A549 (cell line): ENCODE measurements at regions not wholly inside any gene's neighbourhood (a gene's known extent, or its start where the extent isn't known, plus 50 kb on each side); places are given as distances from the start of the nearest gene placed in this dataset.

ENCODE experiments used
- ATAC-seq, 2 experiments: fragments of 200-7000 bp in 1 of 2; fragments of >200 bp in 1 of 2; cut with Nextera tagmentation in 1 of 2; cut with Tn5 transposase in 1 of 2; 3 replicates each; pipeline versions ENCODE4 v1.8.0 to v1.9.1; 2018 to 2020; ENCODE audit warnings: mild to moderate bottlenecking in 1 of 2, moderate library complexity in 1 of 2
- CTCF ChIA-PET: fragments of 300-600 bp; sonication (Branson Sonifier 250); formaldehyde crosslinking; extraction: SDS; loops from one replicate; lab custom pipeline; 2021; ENCODE audit warnings: antibody characterized with exemption, inconsistent platforms; lab: Yijun Ruan, JAX
- POLR2A ChIA-PET: fragments of 350-600 bp; formaldehyde crosslinking; extraction: SDS; loops from one replicate; lab custom pipeline; 2021; ENCODE audit warnings: antibody characterized with exemption, inconsistent platforms; lab: Yijun Ruan, JAX
- DNase-seq, 2 experiments: peaks; one replicate each; pipeline versions ENCODE4 v3.0.0 to v3.0.0-alpha.2; 2011 to 2016; ENCODE audit warnings: low read depth in 1 of 2, low spot score in 1 of 2
- FAIRE-seq: peaks from 2 replicates; lab custom pipeline; 2011; peaks lifted over from hg19 to GRCh38; lab: Jason Lieb, UNC
- H3K27ac ChIP-seq, 2 experiments: fragments of >200 bp; sonication (Bioruptor Twin); formaldehyde crosslinking; 3 replicates each; pipeline ENCODE4 v1.5.1; 2016 to 2017
- H3K4me1 ChIP-seq: fragments of >200 bp; sonication (Bioruptor Twin); formaldehyde crosslinking; 3 replicates; pipeline ENCODE4 v1.6.1; 2016
- H3K4me2 ChIP-seq: fragments of >200 bp; sonication (Bioruptor Twin); formaldehyde crosslinking; 3 replicates; pipeline ENCODE4 v1.6.1; 2016
- H3K4me3 ChIP-seq: fragments of >200 bp; sonication (Bioruptor Twin); formaldehyde crosslinking; 3 replicates; pipeline ENCODE4 v1.5.1; 2016
- H3K9me3 ChIP-seq: fragments of >200 bp; sonication (Bioruptor Twin); formaldehyde crosslinking; 3 replicates; pipeline ENCODE4 v1.6.1; 2016
- BHLHE40 ChIP-seq: IDR thresholded peaks from 2 replicates; pipeline ENCODE4 v1.6.1; 2012; ENCODE audit warnings: low read depth, low read length, inconsistent platforms
- EHF ChIP-seq: fragments of 250-450 bp; sonication (Bioruptor Pico); IDR thresholded peaks from 2 replicates; pipeline ENCODE4 v1.5.0; 2020; ENCODE audit warnings: mild to moderate bottlenecking
- HDAC2 ChIP-seq: fragments of 200-600 bp; sonication (generic); IDR thresholded peaks from 2 replicates; pipeline ENCODE4 v1.6.1; 2016
- HOXA7 ChIP-seq: fragments of 250-450 bp; sonication (Bioruptor Pico); IDR thresholded peaks from 2 replicates; pipeline ENCODE4 v1.5.0; 2020; ENCODE audit warnings: mild to moderate bottlenecking, moderate library complexity
- HOXB13 ChIP-seq: fragments of 250-450 bp; sonication (Bioruptor Pico); IDR thresholded peaks from 2 replicates; pipeline ENCODE4 v1.5.0; 2020; ENCODE audit warnings: low read depth, mild to moderate bottlenecking, moderate library complexity
- JUN ChIP-seq, 2 experiments: fragments of >200 bp; sonication (Bioruptor Twin); formaldehyde crosslinking; IDR thresholded peaks; 2 replicates in 1 of 2; 3 replicates in 1 of 2; pipeline ENCODE4 v1.6.1; 2016 to 2017
- KDM5A ChIP-seq: fragments of 200-600 bp; sonication (generic); IDR thresholded peaks from 2 replicates; pipeline ENCODE4 v1.6.1; 2016; ENCODE audit warnings: antibody characterized with exemption, mild to moderate bottlenecking
- MAFK ChIP-seq: fragments of 450-650 bp; IDR thresholded peaks from 2 replicates; pipeline ENCODE4 v1.6.1; 2014; ENCODE audit not compliant: partially characterized antibody
- MAZ ChIP-seq: fragments of 150-350 bp; IDR thresholded peaks from 2 replicates; pipeline ENCODE4 v1.6.1; 2014; ENCODE audit warnings: antibody characterized with exemption, low read depth, low read length, borderline replicate concordance
- MYC ChIP-seq: IDR thresholded peaks from 2 replicates; pipeline ENCODE4 v1.6.1; 2012; ENCODE audit warnings: mild to moderate bottlenecking, inconsistent platforms, low read length, improper control_type of control experiment, borderline replicate concordance
- NFE2L2 ChIP-seq: fragments of 150-350 bp; conservative IDR thresholded peaks from 2 replicates; pipeline ENCODE4 v1.6.1; 2014; ENCODE audit warnings: low read length
- NR3C1 ChIP-seq: fragments of >200 bp; sonication (Bioruptor Twin); formaldehyde crosslinking; IDR thresholded peaks from 3 replicates; pipeline ENCODE4 v1.6.1; 2017
- PHF8 ChIP-seq: fragments of 200-600 bp; sonication (generic); IDR thresholded peaks from 2 replicates; pipeline ENCODE4 v1.6.1; 2016; ENCODE audit warnings: low read depth, mild to moderate bottlenecking, antibody characterized with exemption, moderate library complexity, borderline replicate concordance
- RARB ChIP-seq: fragments of 250-450 bp; sonication (Bioruptor Pico); IDR thresholded peaks from 2 replicates; pipeline ENCODE4 v1.8.0; 2021; ENCODE audit warnings: mild to moderate bottlenecking, moderate library complexity
- TFCP2L1 ChIP-seq: fragments of 250-450 bp; sonication (Bioruptor Pico); IDR thresholded peaks from 2 replicates; pipeline ENCODE4 v1.5.0; 2021; ENCODE audit warnings: mild to moderate bottlenecking
- ZFP36 ChIP-seq: fragments of 450-650 bp; IDR thresholded peaks from 2 replicates; pipeline ENCODE4 v1.6.1; 2014; ENCODE audit warnings: borderline replicate concordance; ENCODE audit not compliant: partially characterized antibody
- ZSCAN20 ChIP-seq: fragments of 250-450 bp; sonication (Bioruptor Pico); IDR thresholded peaks from 2 replicates; pipeline ENCODE4 v1.8.0; 2022; ENCODE audit warnings: mild to moderate bottlenecking, moderate library complexity
- WGBS: methylation state at CpG from one replicate; pipeline ENCODE4 v1.1.6; 2017; ENCODE audit errors: missing lambda C conversion rate; 5-methylcytosine and 5-hydroxymethylcytosine counted together
- TF ChIP-seq, protein P1 (sequence below): fragments of 250-450 bp; sonication (Bioruptor Pico); IDR thresholded peaks from 2 replicates; pipeline ENCODE4 v1.5.0; 2021; ENCODE audit warnings: mild to moderate bottlenecking, moderate library complexity, borderline replicate concordance

DNA sequence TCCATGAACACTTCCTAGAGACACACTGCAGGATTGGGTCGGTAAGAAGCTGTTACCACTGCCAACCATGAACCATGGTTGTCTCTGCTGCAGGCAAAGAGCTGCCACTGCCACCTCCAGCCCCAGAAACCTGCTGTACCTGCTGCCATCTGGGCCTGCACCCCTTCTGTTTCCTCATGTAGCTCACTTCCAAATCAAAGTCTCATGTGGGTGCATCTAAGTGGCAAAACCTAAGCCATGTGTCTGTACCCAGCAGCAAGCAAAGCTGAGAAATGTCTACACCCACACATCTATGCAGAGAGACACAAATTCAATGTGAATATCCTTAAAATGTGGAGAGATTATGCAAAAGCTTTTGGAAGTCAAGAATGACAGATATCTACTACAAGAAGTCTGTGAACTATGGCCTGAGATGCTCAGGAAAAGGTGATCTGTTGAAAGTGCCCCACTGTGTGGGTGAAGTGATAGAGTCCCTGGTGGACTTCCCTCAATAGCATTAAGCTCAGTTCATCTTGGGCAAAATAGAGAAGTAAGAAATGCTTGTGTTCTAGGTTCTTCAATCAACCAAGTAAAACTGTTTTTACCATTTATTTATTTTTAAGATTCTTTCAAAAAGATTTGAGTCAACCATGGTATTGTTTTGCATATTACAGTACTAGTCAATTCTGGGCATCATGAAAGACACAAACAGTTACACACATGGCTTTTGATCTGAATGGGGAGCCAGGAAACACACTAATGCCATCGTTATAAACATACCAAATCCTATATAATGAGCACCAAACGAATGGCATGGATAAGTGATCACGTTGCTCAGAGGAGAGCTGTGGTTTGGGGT is 64.4 kb downstream of the FOS start:
- FAIRE-seq = no peak
- no peak overlapping the region for H3K27ac ChIP-seq
- H3K4me3 ChIP-seq = no peak overlapping the region
- H3K4me2 ChIP-seq = no peak overlapping the region
- peaks cover 8% of the 10 kb centered on the region; the same call in 1 of the 3 replicates for H3K9me3 ChIP-seq
- ChIA-PET CTCF (interaction anchor here (1.3 to 2.4 kb wide), 6 partner anchors 13 to 218 kb away, joined by 3 to 8 read pairs (median 4); no protein-coding TSS in a partner anchor), POLR2A (no interaction called here)
- ATAC-seq = no peak
- no peak for TF ChIP-seq ZFP36
- no peak for TF ChIP-seq NR3C1
- TF ChIP-seq HDAC2 = no peak
- no peak for TF ChIP-seq PHF8
- H3K4me1 ChIP-seq = no peaks in the 10 kb centered on the region
- no peak for DNase-seq
- WGBS = 14% methylated on average over 4 of the region's 4 CpGs

DNA sequence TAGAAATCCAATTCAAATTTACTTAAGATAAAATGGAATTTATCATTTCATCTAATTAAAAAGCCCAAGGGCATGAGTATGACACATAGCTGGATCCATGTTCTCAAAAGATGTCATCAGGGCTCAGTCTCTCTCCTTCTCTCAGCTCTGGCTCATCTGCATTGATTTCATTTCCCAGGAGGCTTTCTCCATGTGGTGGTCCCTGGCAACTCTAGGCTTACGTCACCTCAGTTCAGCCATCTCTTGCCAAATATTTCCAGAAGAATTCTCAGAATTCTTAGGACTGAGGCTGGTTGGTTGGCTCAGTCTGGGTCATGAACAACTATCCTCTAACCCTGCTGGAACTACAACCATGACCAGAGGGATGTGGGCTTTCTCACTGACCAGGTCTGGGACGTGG is 65.3 kb downstream of the FOS start:
- CTCF ChIA-PET = interaction anchor here (1.4 to 2.4 kb wide), 4 partner anchors 14 to 217 kb away, joined by 3 to 8 read pairs (median 4); no protein-coding TSS in a partner anchor
- DNase-seq = no peak
- H3K4me1 ChIP-seq = no peaks in the 10 kb centered on the region
- no peak overlapping the region for H3K4me2 ChIP-seq
- TF ChIP-seq ZSCAN20 (no peak), MAZ (no peak), MYC (no peak), HOXB13 (CRISPR knock-in tag) (no peak), NFE2L2 (no peak), RARB (CRISPR knock-in tag) (no peak), HOXA7 (no peak)
- TF ChIP-seq, protein P1, sequence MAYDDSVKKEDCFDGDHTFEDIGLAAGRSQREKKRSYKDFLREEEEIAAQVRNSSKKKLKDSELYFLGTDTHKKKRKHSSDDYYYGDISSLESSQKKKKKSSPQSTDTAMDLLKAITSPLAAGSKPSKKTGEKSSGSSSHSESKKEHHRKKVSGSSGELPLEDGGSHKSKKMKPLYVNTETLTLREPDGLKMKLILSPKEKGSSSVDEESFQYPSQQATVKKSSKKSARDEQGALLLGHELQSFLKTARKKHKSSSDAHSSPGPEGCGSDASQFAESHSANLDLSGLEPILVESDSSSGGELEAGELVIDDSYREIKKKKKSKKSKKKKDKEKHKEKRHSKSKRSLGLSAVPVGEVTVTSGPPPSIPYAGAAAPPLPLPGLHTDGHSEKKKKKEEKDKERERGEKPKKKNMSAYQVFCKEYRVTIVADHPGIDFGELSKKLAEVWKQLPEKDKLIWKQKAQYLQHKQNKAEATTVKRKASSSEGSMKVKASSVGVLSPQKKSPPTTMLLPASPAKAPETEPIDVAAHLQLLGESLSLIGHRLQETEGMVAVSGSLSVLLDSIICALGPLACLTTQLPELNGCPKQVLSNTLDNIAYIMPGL (CRISPR knock-in tag) = no peak
- TF ChIP-seq, all 56 proteins: peak for 0
- WGBS = 42% methylated on average over 2 of the region's 2 CpGs
- Histone ChIP-seq H3K4me3 (no peak overlapping the region), H3K27ac (no peak overlapping the region), H3K9me3 (no peaks in the 10 kb centered on the region)
- POLR2A ChIA-PET = no interaction called here
- ATAC-seq = no peak; a peak in 1 of 6 replicates
- FAIRE-seq = no peak

DNA sequence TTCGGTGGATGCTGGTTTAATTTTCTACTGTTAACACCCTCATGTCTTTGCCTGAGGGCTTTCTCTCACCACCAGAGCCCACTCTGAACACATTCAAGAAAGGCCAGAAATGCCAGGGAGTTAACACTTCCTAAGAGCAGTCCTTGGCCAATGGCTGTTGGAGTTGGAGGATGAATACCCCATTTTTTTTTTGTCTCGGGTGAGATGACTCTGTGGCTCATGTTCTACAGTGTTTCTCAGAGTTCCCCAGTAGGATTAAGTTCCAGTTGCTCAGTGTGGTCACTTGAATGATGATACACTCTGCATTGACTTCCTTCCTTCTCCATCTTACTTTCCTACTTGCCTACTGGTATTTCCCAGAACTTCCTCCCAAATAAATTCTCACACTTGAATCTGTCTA is 65.8 kb downstream of the FOS start:
- H3K27ac ChIP-seq = no peak overlapping the region
- ChIA-PET CTCF (interaction anchor here (1.5 kb wide), 1 partner anchor 15 kb away, joined by 3 read pairs; no protein-coding TSS in a partner anchor), POLR2A (no interaction called here)
- no peak for FAIRE-seq
- ATAC-seq = no peak
- no peak overlapping the region for H3K4me2 ChIP-seq
- H3K9me3 ChIP-seq = no peaks in the 10 kb centered on the region
- TF ChIP-seq TFCP2L1 (CRISPR knock-in tag) (no peak), EHF (CRISPR knock-in tag) (no peak), BHLHE40 (no peak), KDM5A (no peak), JUN (IDR thresholded peaks at IDR 0.05) (no peak), ZFP36 (no peak), MAFK (no peak), NFE2L2 (no peak)
- no peak overlapping the region for H3K4me3 ChIP-seq
- DNase-seq = no peak
- WGBS = 4% methylated on average over 2 of the region's 2 CpGs
- H3K4me1 ChIP-seq = no peaks in the 10 kb centered on the region
